Keratinocyte (primary cell): ENCODE measurements at regions not wholly inside any gene's neighbourhood (a gene's known extent, or its start where the extent isn't known, plus 50 kb on each side); places are given as distances from the start of the nearest gene placed in this dataset.
"Not testable (repeated sequence)": the region's sequence is repeated elsewhere in the genome, so short reads cannot be mapped to it uniquely, and the experiment has no call there.

Experiments used
- DNase-seq: peaks from one replicate; pipeline ENCODE4 v3.0.0-alpha.2; 2011; ENCODE audit warnings: low read depth, missing footprints, low spot score
- FAIRE-seq: peaks from 2 replicates; lab custom pipeline; 2011; peaks lifted over from hg19 to GRCh38; lab: Jason Lieb, UNC
- H2AFZ ChIP-seq: 2 replicates; pipeline ENCODE4 v1.6.0; 2012; ENCODE audit warnings: low read length, control low read depth, inconsistent platforms; ENCODE audit not compliant: control insufficient read depth
- H3K27ac ChIP-seq: 2 replicates; pipeline ENCODE4 v1.5.1; 2011; ENCODE audit warnings: low read length; ENCODE audit not compliant: control insufficient read depth, insufficient read depth
- H3K27me3 ChIP-seq: 3 replicates; pipeline ENCODE4 v1.6.0; 2011; ENCODE audit warnings: low read length; ENCODE audit not compliant: control insufficient read depth, insufficient read depth; ENCODE audit errors: extremely low read depth
- H3K36me3 ChIP-seq, 2 experiments: 2 replicates in 1 of 2; 3 replicates in 1 of 2; pipeline ENCODE4 v1.5.1; 2011; ENCODE audit warnings: low read length in 2 of 2, mild to moderate bottlenecking in 1 of 2; ENCODE audit not compliant: control insufficient read depth in 2 of 2, insufficient read depth in 2 of 2; ENCODE audit errors: extremely low read depth in 1 of 2
- H3K4me1 ChIP-seq: 3 replicates; pipeline ENCODE4 v1.5.1; 2011; ENCODE audit warnings: low read length; ENCODE audit not compliant: control insufficient read depth, insufficient read depth; ENCODE audit errors: extremely low read depth
- H3K4me2 ChIP-seq: 3 replicates; pipeline ENCODE4 v1.6.0; 2011; ENCODE audit warnings: low read depth, low read length; ENCODE audit not compliant: control insufficient read depth, insufficient read depth; ENCODE audit errors: extremely low read depth
- H3K4me3 ChIP-seq, 3 experiments: fragments of 200-600 bp in 1 of 3; sonication (generic) in 1 of 3; 2 replicates in 2 of 3; 3 replicates in 1 of 3; pipeline ENCODE4 v1.5.1; 2011 to 2016; ENCODE audit warnings: low read length in 3 of 3, mild to moderate bottlenecking in 3 of 3, control low read depth in 2 of 3, inconsistent platforms in 1 of 3, low read depth in 1 of 3, mixed read lengths in 1 of 3, mixed run types in 1 of 3, moderate library complexity in 1 of 3; ENCODE audit not compliant: control insufficient read depth in 2 of 3, insufficient read depth in 2 of 3; ENCODE audit errors: extremely low read depth in 1 of 3
- H3K79me2 ChIP-seq: 2 replicates; pipeline ENCODE4 v1.6.0; 2012; ENCODE audit warnings: low read length; ENCODE audit not compliant: control insufficient read depth, insufficient read depth
- H3K9ac ChIP-seq: 3 replicates; pipeline ENCODE4 v1.6.0; 2011; ENCODE audit warnings: low read length; ENCODE audit not compliant: control insufficient read depth, insufficient read depth; ENCODE audit errors: extremely low read depth
- H3K9me1 ChIP-seq: 3 replicates; pipeline ENCODE4 v1.6.0; 2011; ENCODE audit warnings: low read length; ENCODE audit not compliant: control insufficient read depth, insufficient read depth; ENCODE audit errors: extremely low read depth
- H3K9me3 ChIP-seq: 2 replicates; pipeline ENCODE4 v1.5.1; 2012; ENCODE audit warnings: low read depth, low read length; ENCODE audit not compliant: control insufficient read depth
- H4K20me1 ChIP-seq: 3 replicates; pipeline ENCODE4 v1.6.0; 2011; ENCODE audit warnings: low read length; ENCODE audit not compliant: control insufficient read depth, insufficient read depth; ENCODE audit errors: extremely low read depth
- EZH2 ChIP-seq: IDR thresholded peaks from one replicate; pipeline ENCODE4 v1.6.1; 2012; ENCODE audit warnings: inconsistent platforms, mild to moderate bottlenecking, low read length, moderate library complexity
- dilution Hi-C: fragments of 300-500 bp; cut with MboI; formaldehyde crosslinking; loops from one replicate; pipeline ENCODE4 v1.7.0; 2020; ENCODE audit warnings: low sequenced_read_pairs; ENCODE audit not compliant: extremely low pct_ligation_motif_present
- TF ChIP-seq, protein P1 (sequence below), 3 experiments: IDR thresholded peaks in 1 of 3; conservative IDR thresholded peaks in 1 of 3; optimal IDR thresholded peaks in 1 of 3; 2 replicates in 2 of 3; 3 replicates in 1 of 3; pipeline versions ENCODE3 to v1.5.1; 2011; ENCODE audit warnings: low read length in 3 of 3, mild to moderate bottlenecking in 3 of 3, moderate library complexity in 2 of 3, control low read depth in 1 of 3, inconsistent platforms in 1 of 3; ENCODE audit not compliant: insufficient read depth in 2 of 3; ENCODE audit errors: extremely low read depth in 1 of 3

DNA sequence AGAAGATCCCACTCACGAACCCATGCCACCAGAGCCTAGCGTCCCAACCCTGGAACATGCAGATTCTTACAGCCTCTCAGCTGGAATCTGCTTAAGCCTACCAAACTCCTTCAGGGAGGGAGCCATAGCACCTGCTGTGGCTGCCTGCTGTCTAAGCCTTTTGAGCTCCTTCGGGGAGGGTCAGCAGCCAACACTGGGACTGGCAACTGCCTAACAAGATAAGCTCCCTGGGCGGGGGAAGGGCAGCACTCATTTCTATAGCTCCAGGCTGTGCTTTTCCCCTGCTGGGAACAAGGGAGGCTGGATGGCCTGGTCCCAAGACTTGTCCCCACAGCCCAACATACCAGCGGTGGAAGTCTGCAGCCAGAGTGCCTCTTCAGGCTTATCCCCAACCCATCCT, 199.1 kb upstream of the OR13F1 start:
- dilution Hi-C loops, result no loop called here

GRCh38 chr9:104313396-104314110, 190.5 kb upstream of the OR13F1 start:
- no peak for TF ChIP-seq EZH2
- TF ChIP-seq, protein P1, sequence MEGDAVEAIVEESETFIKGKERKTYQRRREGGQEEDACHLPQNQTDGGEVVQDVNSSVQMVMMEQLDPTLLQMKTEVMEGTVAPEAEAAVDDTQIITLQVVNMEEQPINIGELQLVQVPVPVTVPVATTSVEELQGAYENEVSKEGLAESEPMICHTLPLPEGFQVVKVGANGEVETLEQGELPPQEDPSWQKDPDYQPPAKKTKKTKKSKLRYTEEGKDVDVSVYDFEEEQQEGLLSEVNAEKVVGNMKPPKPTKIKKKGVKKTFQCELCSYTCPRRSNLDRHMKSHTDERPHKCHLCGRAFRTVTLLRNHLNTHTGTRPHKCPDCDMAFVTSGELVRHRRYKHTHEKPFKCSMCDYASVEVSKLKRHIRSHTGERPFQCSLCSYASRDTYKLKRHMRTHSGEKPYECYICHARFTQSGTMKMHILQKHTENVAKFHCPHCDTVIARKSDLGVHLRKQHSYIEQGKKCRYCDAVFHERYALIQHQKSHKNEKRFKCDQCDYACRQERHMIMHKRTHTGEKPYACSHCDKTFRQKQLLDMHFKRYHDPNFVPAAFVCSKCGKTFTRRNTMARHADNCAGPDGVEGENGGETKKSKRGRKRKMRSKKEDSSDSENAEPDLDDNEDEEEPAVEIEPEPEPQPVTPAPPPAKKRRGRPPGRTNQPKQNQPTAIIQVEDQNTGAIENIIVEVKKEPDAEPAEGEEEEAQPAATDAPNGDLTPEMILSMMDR (optimal IDR thresholded peaks at IDR 0.05 in 1 of 3, IDR thresholded peaks at IDR 0.05 in 1 of 3, conservative IDR thresholded peaks at IDR 0.05 in 1 of 3; ENCODE audit: extremely low read depth in 1 of 3, insufficient read depth in 2 of 3, low read length in 3 of 3), result no peak
- H3K27me3 ChIP-seq, result no peaks in the 10 kb centered on the region
- no peaks in the 10 kb centered on the region for H3K9me1 ChIP-seq
- no peaks in the 10 kb centered on the region for H3K79me2 ChIP-seq
- H3K9ac ChIP-seq, result no peak overlapping the region
- no peak overlapping the region for H2AFZ ChIP-seq
- H4K20me1 ChIP-seq, result no peaks in the 10 kb centered on the region
- DNase-seq (no peak), FAIRE-seq (no peak)
- no peak overlapping the region for H3K4me2 ChIP-seq
- H3K4me3 ChIP-seq, result no peak overlapping the region
- no peaks in the 10 kb centered on the region for H3K9me3 ChIP-seq
- H3K36me3 ChIP-seq, result no peaks in the 10 kb centered on the region
- no peaks in the 10 kb centered on the region for H3K4me1 ChIP-seq
- no peak overlapping the region for H3K27ac ChIP-seq
- dilution Hi-C loops, result no loop called here

More for the DNA sequence above, 199.1 kb upstream of the OR13F1 start:
- no peak overlapping the region for H3K4me3 ChIP-seq
- no peaks in the 10 kb centered on the region for H3K9me1 ChIP-seq
- H3K9ac ChIP-seq, result no peak overlapping the region
- FAIRE-seq (no peak), DNase-seq (no peak)
- no peak overlapping the region for H3K4me2 ChIP-seq
- H3K79me2 ChIP-seq, result no peaks in the 10 kb centered on the region
- no peak overlapping the region for H3K27ac ChIP-seq
- H3K36me3 ChIP-seq, result no peaks in the 10 kb centered on the region
- H3K27me3 ChIP-seq, result no peaks in the 10 kb centered on the region
- TF ChIP-seq, protein P1 (optimal IDR thresholded peaks at IDR 0.05 in 1 of 3, IDR thresholded peaks at IDR 0.05 in 1 of 3, conservative IDR thresholded peaks at IDR 0.05 in 1 of 3; ENCODE audit: extremely low read depth in 1 of 3, insufficient read depth in 2 of 3, low read length in 3 of 3), result no peak
- no peak for TF ChIP-seq EZH2
- no peaks in the 10 kb centered on the region for H3K9me3 ChIP-seq
- no peaks in the 10 kb centered on the region for H4K20me1 ChIP-seq
- no peak overlapping the region for H2AFZ ChIP-seq
- H3K4me1 ChIP-seq, result no peaks in the 10 kb centered on the region

DNA sequence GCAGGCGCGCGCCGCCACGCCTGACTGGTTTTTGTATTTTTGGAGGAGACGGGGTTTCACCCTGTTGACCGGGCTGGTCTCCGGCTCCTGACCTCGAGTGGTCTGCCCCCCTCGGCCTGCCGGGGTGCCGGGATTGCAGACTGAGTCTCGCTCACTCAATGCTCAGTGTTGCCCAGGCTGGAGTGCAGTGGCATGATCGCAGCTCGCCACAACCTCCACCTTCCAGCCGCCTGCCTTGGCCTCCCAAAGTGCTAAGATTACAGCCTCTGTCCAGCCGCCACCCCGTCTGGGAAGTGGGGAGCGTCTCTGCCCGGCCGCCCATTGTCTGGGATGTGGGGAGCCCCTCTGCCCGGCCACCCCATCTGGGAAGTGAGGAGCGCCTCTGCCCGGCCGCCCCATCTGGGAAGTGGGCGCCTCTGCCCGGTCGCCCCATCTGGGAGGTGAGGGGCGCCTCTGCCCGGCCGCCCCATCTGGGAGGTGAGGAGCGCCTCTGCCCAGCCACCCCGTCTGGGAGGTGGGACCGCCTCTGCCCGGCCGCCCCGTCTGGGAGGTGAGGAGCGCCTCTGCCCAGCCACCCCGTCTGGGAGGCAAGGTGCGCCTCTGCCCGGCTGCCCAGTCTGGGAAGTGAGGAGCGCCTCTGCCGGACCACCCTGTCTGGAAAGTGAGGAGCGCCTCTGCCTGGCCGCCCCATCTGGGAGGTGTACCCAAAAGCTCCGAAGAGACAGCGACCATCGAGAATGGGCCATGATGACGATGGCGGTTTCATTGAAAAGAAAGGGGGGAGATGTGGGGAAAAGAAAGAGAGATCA, 187.7 kb upstream of the OR13F1 start:
- FAIRE-seq, H3K4me1 ChIP-seq, H2AFZ ChIP-seq, H3K27me3 ChIP-seq, H3K36me3 ChIP-seq, H3K9ac ChIP-seq, dilution Hi-C loops, H3K4me3 ChIP-seq, H3K4me2 ChIP-seq, H4K20me1 ChIP-seq, H3K9me1 ChIP-seq, H3K9me3 ChIP-seq, H3K79me2 ChIP-seq, H3K27ac ChIP-seq, DNase-seq: not testable (repeated sequence)
